Astrocyte of the spinal cord (primary cell): ENCODE measurements at regions not wholly inside any gene's neighbourhood (a gene's known extent, or its start where the extent isn't known, plus 50 kb on each side); places are given as distances from the start of the nearest gene placed in this dataset.
"Not testable (repeated sequence)": the region's sequence is repeated elsewhere in the genome, so short reads cannot be mapped to it uniquely, and the experiment has no call there.

Source experiments
- DNase-seq: peaks from one replicate; pipeline ENCODE4 v3.0.0; 2011; ENCODE audit warnings: low read depth, low spot score
- H3K4me3 ChIP-seq: 2 replicates; pipeline ENCODE4 v1.5.1; 2011; ENCODE audit warnings: low read depth, mild to moderate bottlenecking, low read length, moderate library complexity
- in situ Hi-C: cut with HindIII; loops from 2 replicates; pipeline ENCODE4 v1.10.0; 2017; ENCODE audit warnings: low sequenced_read_pairs
- TF ChIP-seq, protein P1 (sequence below): IDR thresholded peaks from 2 replicates; pipeline ENCODE4 v1.5.1; 2012; ENCODE audit warnings: low read depth, mild to moderate bottlenecking, low read length, inconsistent platforms

DNA sequence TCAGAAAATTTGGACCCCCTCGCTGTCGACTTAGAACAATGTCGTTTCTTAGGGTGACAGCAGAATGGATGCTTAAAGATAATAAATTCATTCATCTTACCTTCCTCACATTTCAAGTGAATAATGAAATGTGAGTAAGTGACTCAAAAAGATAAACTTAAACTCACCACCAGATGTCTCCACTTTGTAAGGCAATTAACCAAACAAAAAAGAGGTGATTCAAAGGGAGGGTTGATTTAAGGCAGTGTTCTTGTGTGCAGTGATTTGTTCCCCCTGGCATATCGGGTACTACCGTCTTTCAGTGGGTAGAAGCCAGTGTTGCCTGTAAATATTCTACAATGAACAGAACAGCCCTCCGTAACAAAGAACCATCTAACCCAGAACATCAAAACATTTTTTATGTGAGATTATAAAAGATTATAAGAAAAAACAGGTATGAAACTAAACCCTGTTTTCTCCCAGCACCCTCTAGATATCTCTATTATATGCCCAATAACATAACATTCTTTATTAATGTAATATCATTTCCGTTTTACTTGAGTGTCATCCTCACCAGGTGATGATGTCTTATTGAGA lies 589.7 kb downstream of the CBLN4 start:
- TF ChIP-seq, protein P1, sequence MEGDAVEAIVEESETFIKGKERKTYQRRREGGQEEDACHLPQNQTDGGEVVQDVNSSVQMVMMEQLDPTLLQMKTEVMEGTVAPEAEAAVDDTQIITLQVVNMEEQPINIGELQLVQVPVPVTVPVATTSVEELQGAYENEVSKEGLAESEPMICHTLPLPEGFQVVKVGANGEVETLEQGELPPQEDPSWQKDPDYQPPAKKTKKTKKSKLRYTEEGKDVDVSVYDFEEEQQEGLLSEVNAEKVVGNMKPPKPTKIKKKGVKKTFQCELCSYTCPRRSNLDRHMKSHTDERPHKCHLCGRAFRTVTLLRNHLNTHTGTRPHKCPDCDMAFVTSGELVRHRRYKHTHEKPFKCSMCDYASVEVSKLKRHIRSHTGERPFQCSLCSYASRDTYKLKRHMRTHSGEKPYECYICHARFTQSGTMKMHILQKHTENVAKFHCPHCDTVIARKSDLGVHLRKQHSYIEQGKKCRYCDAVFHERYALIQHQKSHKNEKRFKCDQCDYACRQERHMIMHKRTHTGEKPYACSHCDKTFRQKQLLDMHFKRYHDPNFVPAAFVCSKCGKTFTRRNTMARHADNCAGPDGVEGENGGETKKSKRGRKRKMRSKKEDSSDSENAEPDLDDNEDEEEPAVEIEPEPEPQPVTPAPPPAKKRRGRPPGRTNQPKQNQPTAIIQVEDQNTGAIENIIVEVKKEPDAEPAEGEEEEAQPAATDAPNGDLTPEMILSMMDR, result no peak
- no peak for DNase-seq
- no peak overlapping the region for H3K4me3 ChIP-seq
- in situ Hi-C loops, result no loop called here

DNA sequence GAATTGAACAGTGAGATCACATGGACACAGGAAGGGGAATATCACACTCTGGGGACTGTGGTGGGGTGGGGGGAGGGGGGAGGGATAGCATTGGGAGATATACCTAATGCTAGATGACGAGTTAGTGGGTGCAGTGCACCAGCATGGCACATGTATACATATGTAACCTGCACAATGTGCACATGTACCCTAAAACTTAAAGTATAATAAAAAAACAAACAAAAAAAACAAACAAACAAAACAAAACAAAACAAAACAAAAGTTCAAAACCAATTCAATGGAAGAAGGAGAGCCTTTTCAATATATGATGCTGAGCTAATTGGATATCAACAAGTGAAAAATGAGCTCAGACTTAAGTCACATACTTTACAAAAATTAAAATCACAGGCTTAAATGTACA lies 592.8 kb downstream of the CBLN4 start:
- in situ Hi-C loops, H3K4me3 ChIP-seq, DNase-seq: not testable (repeated sequence)

DNA sequence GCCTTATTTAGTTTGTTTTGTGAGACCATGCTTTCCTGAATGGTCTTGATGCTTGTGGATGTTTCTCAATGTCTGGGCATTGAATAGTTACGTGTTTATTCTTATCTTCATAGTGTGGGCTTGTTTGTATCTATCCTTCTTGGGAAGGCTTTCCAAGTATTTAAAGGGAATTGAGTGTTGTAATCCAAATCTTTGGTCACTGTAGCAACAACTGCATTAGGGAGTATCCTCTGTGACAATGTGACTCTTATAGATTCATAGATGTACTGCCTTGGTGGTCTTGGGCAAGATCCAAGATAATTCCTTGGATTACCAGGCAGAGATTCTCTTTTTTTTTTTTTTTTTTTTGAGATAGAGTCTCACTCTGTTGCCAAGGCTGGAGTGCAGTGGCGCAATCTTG lies 598.4 kb downstream of the CBLN4 start:
- DNase-seq, result no peak
- in situ Hi-C loops, result no loop called here
- H3K4me3 ChIP-seq, result no peak overlapping the region
- TF ChIP-seq, protein P1, result no peak

DNA sequence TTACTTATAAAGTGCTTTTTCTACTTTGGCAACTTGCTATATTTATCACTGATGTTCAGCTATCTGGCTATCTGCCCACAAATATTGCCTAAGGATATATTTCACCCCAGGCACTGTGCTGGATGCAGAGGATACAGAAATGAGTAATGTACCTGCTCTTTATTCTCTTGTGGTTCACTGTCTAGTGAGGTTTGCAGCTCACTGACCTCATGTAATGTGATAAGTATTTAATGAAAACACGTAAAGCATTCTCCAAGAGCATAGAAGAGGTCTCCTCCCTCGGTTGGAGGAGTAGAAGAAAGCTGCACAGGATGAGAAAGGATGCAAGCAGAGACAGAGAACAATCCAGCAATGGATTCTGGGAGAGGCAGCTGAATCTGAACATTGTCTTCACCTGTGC lies 610.7 kb downstream of the CBLN4 start:
- in situ Hi-C loops, result no loop called here
- no peak overlapping the region for H3K4me3 ChIP-seq
- DNase-seq, result no peak
- TF ChIP-seq, protein P1, result no peak

DNA sequence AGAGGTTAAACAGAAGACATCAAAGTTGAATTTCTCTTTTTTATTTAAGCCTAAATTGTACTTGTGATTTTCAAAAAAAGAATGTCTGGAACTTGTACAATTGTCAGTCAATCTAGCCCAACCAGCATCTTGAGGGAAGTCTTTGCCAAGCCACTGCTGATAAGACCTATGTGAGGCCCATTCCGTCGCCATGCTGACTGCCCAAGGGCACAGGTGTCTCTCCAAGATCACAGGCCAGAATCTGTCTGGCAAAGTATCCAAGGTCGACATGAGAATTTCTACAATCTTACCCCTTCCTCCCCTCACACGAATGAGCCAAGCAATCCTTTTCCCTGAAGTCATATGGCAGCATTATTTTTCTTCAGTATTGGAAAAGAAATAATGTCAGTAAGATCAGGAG lies 614.5 kb downstream of the CBLN4 start:
- no peak for DNase-seq
- in situ Hi-C loops, result no loop called here
- no peak overlapping the region for H3K4me3 ChIP-seq
- TF ChIP-seq, protein P1, result no peak

DNA sequence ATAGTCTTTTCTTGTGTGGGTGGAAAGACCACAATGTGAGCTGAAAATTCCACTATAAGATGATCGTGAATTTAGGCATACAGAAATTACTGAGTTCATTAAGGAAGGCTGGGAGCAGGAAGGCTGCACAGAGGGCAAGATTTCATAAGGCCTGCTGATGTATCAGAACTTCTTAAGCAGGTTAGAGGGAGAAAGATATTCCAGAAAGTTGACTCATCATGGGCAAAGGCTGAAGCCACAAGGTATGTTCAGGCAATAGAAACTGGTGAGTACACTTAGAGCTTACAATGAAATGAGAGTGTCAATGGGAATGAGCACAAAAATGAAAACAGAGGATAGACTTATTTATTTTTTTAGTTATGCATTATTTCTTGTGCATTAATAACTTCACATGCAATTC lies 618.6 kb downstream of the CBLN4 start:
- no peak overlapping the region for H3K4me3 ChIP-seq
- DNase-seq, result no peak
- in situ Hi-C loops, result no loop called here
- TF ChIP-seq, protein P1, result no peak

DNA sequence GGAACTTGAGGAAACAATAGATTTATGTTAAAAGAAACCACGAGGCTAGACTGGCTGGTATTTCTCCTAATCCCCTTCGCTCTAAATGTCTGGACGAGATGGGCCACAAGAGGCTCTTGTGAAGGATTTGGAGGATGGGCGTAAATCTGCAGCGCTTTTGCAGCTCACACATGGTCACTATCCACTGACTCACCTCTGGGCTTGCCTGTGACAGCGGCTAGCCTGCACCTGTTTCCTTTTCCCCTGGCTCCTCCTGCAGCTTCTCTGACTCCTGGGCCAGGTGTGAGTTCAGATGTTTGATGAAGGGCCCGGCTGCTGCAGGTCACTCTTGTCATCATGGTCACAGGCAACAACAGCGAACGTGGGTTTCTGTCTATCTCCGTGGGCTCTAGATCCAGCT lies 629.4 kb downstream of the CBLN4 start:
- TF ChIP-seq, protein P1, result no peak
- DNase-seq, result no peak
- H3K4me3 ChIP-seq, result no peak overlapping the region
- in situ Hi-C loops, result no loop called here
